ENCODE measurements at regions not wholly inside any gene's neighbourhood (a gene's known extent, or its start where the extent isn't known, plus 50 kb on each side); places are given as distances from the start of the nearest gene placed in this dataset.

GRCh38 chr13:85031771-85032170 is 767.4 kb downstream of the SLITRK6 start:
- no peak for DNase-seq

GRCh38 chr13:85028035-85028434 is 771.2 kb downstream of the SLITRK6 start:
- DNase-seq, result no peak

GRCh38 chr13:85019121-85019520 is 780.1 kb downstream of the SLITRK6 start:
- DNase-seq, result no peak

DNA sequence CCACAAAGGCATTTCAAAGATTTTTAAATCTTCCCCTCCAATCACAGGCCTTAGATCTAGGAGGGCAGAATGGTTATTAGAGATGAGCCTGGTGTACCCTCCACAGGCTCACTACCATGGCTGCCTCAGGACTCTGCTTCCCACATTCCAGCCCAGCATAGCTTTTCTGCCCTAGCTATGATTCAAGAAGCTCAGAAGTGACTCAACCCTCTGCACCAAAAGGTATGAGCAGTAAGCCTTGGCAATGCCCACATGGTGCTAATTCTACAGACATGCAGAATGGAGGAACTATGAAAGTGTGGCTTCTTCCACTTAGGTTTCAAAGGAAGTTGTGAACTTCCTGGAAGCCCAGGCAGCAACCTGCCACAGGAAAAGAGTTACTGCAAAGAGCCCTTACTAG is 786.2 kb downstream of the SLITRK6 start:
- no peak for DNase-seq

DNA sequence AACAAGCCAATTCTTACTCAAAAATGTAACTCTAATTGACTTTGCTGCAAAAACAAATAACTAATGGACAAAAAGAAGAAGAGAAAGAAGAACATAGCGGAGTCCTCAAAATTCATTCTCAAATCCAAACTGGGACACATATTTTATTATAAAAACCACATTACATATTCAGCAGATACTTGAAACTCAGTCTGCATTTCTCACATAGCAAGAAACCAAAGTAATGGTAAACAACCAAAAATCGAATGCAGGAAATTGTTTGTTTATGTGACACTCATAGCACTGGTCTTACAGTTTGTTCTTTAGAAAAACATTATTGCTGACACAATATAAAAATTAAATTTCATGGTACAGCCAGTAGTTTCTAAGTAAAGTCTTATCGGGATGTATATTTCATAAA is 789.8 kb downstream of the SLITRK6 start:
- DNase-seq, result no peak

DNA sequence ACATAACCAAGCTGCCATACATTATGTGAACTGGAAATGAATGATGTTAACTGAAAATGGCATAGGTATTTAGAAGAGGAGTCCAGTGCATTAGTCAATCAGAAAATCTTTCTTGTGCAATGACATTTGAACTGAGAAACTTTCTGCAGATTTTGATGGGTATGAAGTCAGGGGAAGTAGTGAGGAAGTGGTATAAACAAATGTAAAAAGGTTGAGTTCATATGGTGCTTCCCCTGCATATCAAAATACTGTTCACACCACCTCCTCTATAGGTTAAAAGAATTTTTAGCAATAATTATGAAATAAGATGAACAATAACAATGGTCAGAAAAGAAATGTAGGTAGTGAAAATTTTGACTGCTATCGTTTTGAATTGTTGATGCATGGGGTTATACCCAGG is 800.0 kb downstream of the SLITRK6 start:
- DNase-seq, result no peak

- DNase-seq, result no peak
These were observed 800.5 kb downstream of the SLITRK6 start for GRCh38 chr13:84998681-84999080.

GRCh38 chr13:84997858-84998257 is 801.4 kb downstream of the SLITRK6 start:
- DNase-seq, result no peak

DNA sequence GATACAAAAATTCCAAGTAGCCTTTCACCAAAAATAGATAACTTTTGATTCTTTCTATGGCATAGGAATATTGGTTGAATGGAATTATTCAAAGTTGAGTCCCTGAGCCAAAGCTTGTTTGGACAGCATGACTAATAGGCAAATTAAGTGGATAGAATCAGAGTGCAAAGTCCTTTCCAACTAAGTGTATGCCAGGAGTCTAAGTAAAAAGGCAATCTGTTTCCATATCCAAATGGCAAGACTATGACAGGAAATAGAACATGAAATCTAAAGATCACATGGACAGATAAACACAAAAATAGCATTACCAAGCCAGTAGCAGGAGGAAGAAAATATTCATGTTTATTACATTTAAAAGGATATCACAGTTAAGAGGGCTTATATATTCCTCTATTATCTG is 804.6 kb downstream of the SLITRK6 start:
- no peak for DNase-seq

DNA sequence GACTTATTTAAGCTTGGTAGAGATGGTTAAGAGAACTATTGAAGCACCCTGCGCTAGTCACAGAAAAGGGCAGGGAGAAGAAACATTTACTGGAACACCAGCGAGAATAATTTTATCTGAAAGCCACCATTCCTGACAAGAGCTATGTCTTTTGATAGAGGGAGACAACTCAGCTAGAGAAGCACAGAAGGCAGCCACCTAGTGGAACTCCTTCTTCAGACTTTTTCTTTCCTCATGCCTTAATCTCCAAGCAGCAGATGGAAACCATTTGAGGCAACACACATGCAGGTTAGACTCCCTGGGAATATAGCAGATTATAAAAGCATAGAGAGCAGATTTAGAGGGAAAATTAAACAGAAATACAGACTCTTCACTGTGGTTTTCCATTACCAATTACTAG is 813.4 kb downstream of the SLITRK6 start:
- no peak for DNase-seq

- no peak for DNase-seq
These were observed 815.9 kb downstream of the SLITRK6 start for GRCh38 chr13:84983321-84983720.

DNA sequence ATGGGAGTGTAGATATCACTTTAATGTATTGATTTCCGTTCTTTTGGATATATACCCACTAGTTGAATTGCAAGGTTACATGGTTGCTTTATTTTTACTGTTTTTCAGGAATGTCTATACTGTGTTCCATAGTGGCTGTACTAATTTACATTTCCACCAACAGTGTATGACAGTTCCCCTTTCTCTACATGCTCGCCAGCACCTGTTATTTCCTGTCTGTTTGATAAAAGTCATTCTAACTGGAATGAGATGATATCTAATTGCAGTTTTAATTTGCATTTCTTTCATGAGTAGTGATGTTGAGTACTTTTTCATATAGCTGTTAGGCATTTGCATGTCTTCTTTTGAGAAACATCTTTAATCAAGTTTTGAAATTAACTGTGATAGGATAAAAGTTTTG is 818.6 kb downstream of the SLITRK6 start:
- no peak for DNase-seq

- DNase-seq, result no peak
These were observed 820.4 kb downstream of the SLITRK6 start for GRCh38 chr13:84978851-84979250.

GRCh38 chr13:84973661-84974060 is 825.6 kb downstream of the SLITRK6 start:
- DNase-seq, result no peak

- DNase-seq, result no peak
These were observed 826.3 kb downstream of the SLITRK6 start for GRCh38 chr13:84972907-84973306.

- no peak for DNase-seq
These were observed 836.4 kb downstream of the SLITRK6 start for GRCh38 chr13:84962849-84963248.

GRCh38 chr13:84962141-84962750 is 837.0 kb downstream of the SLITRK6 start:
- DNase-seq, result no peak

DNA sequence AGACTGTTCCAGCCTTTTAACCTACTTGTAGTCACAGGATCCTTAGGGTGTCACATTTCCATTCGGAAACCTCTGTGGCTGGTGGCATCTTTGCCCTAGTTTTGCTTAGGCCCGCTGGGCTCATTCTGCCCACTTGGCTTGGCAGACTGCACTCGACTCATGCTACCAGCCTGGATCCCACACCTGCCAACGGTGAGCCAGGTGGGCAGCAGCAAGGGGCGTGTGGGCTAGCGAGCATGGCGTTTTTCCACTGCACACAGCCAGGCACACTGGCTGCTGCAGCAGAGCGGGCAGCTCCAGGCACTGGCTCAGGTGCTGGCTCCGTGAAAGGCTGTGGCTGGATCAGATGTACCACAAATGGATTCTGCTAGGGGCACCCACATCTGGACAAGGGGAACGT is 838.2 kb downstream of the SLITRK6 start:
- no peak for DNase-seq

DNA sequence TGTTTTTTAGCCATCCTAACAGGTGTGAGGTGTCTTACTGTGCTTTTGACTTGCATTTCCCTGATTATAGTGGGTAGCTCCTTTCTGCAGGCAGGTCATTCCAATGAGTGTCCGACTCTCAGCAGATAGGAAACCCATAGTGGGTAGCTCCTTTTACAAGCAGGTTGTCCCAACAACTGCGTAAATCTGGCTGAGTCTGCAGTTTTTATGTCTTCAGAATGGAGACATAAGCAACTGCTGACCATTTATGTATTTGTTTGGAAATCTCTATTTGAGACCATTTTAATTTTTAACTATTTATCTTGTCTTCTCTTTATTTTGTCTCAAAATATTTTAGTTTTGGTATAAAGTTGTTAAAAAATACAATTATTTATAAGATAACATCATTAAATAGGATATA is 839.4 kb downstream of the SLITRK6 start:
- DNase-seq, result no peak

GRCh38 chr13:84954636-84955035 is 844.6 kb downstream of the SLITRK6 start:
- no peak for DNase-seq

DNA sequence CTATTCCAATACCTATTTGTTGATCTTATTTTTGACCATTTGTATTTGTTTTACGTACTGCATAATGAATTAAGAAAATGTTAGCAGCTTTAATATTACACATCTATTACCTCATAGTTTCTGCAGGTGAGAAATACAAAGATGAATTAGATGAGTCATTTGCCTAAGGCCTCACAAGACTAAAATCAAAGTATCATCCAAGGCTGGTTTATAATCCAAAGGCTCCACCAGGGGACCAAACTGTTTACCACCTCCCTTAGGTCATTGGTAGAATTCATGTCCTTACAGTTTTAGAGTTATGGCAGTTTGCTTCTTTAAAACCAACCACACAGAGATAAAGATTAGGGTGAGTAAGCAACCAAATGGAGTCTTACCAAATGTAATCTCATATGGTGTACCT is 848.1 kb downstream of the SLITRK6 start:
- DNase-seq, result no peak

GRCh38 chr13:84946192-84946591 is 853.0 kb downstream of the SLITRK6 start:
- DNase-seq, result no peak

- no peak for DNase-seq
These were observed 858.4 kb downstream of the SLITRK6 start for GRCh38 chr13:84940798-84941197.

DNA sequence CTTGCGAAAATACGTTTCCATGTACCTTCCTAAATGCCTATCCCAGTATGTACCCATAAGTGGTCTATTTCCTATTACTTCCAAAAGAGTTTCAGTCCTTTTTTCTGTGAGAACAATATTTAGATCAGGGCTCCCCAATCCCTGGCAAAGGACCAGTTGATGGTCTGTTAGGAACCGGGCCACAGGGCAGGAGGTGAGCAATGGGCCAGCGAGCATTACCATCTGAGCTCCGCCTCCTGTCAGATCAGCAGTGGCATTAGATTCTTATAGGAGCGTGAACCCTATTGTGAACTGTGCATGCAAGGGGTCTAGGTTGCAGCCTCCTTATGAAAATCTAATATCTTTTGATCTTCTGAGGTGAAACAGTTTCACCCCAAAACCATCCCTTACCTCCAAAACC is 859.1 kb downstream of the SLITRK6 start:
- no peak for DNase-seq

DNA sequence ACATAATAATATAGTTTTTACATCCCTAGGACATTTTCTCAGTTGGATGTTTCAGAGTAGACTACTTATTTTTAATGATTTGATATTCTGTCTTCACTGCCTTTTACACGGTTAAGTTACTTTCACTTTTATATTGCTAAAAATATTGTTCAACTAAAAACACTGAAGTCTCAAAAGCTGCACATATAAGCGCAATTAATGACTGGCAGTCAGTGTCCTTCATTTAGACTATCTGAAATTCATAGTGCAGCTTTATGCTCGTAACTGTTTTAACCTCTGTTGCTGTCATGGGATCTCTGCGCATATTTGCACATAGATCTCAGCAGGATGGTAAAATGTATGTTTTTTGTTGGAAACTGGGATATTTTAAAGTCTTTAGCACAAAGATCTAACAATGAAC is 864.3 kb downstream of the SLITRK6 start:
- no peak for DNase-seq

DNA sequence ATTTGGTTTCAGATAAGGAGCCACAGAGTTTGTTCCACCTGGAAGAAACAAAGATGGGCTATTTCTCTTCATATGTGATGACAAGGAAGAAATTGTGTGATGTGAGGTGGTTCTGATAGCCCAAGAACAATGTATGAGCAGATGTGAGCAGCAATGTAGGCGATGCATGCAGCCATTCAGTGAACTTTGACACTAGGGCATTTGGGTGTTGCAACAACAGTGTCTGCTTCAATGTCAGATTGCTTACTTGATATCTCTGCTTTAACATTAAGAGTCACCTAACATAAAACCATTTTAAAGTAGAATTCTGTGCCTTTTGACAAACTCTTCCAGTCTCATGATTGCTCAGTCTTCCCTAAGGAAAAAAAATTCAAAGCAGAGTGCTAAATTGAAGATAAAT is 865.4 kb downstream of the SLITRK6 start:
- DNase-seq, result no peak

All from left hindlimb (tissue), 1 donor.